GM23338 (cell line): ENCODE measurements at regions not wholly inside any gene's neighbourhood (a gene's known extent, or its start where the extent isn't known, plus 50 kb on each side); places are given as distances from the start of the nearest gene placed in this dataset.

Experiments used
- ATAC-seq: fragments of 200-7000 bp; cut with Tn5 transposase; 3 replicates; pipeline ENCODE4 v1.9.1; 2020
- DNase-seq: peaks from one replicate; pipeline ENCODE4 v3.0.0-alpha.2; 2015; ENCODE audit warnings: low spot score
- H2AFZ ChIP-seq: fragments of 200-600 bp; sonication (generic); 2 replicates; pipeline ENCODE4 v1.8.0; 2016; ENCODE audit warnings: antibody characterized with exemption, mild to moderate bottlenecking, moderate library complexity
- H3F3A ChIP-seq: fragments of 200-600 bp; sonication (generic); replicated peaks from 2 replicates; pipeline ENCODE4 v1.8.0; 2017; ENCODE audit warnings: antibody characterized with exemption, mixed run types, low read depth
- H3K27ac ChIP-seq: fragments of 200-600 bp; sonication (generic); 2 replicates; pipeline ENCODE4 v1.6.1; 2016; ENCODE audit warnings: low read depth
- H3K27me3 ChIP-seq: fragments of 200-600 bp; sonication (generic); 2 replicates; pipeline ENCODE4 v1.8.0; 2016; ENCODE audit warnings: mild to moderate bottlenecking, mixed run types, moderate library complexity; ENCODE audit not compliant: insufficient read depth
- H3K36me3 ChIP-seq: fragments of 200-600 bp; sonication (generic); 2 replicates; pipeline ENCODE4 v1.8.0; 2016; ENCODE audit warnings: mild to moderate bottlenecking; ENCODE audit not compliant: insufficient read depth
- H3K4me1 ChIP-seq: fragments of 200-600 bp; sonication (generic); 2 replicates; pipeline ENCODE4 v1.8.0; 2016; ENCODE audit warnings: mild to moderate bottlenecking, moderate library complexity; ENCODE audit not compliant: insufficient read depth
- H3K4me2 ChIP-seq: fragments of 200-600 bp; sonication (generic); 2 replicates; pipeline ENCODE4 v1.7.1; 2017; ENCODE audit warnings: mixed run types
- H3K4me3 ChIP-seq: fragments of 200-600 bp; sonication (generic); 2 replicates; pipeline ENCODE4 v1.6.1; 2016; ENCODE audit warnings: mixed run types
- H3K79me2 ChIP-seq: fragments of 200-600 bp; sonication (generic); replicated peaks from 2 replicates; pipeline ENCODE4 v1.8.0; 2017; ENCODE audit warnings: mild to moderate bottlenecking; ENCODE audit not compliant: insufficient read depth
- H3K9me2 ChIP-seq: fragments of 200-600 bp; sonication (generic); 2 replicates; pipeline ENCODE4 v1.8.0; 2017; ENCODE audit not compliant: insufficient read depth
- H4K20me1 ChIP-seq: fragments of 200-600 bp; sonication (generic); replicated peaks from 2 replicates; pipeline ENCODE4 v1.8.0; 2017; ENCODE audit warnings: mild to moderate bottlenecking; ENCODE audit not compliant: insufficient read depth
- H3K27ac Mint-ChIP-seq: 2 replicates; pipeline ENCODE4 v1.8.0; 2020; ENCODE audit warnings: inconsistent platforms, mild to moderate bottlenecking, moderate library complexity, mixed read lengths
- H3K27me3 Mint-ChIP-seq: 3 replicates; pipeline ENCODE4 v1.8.0; 2022; ENCODE audit warnings: low read depth, mild to moderate bottlenecking, moderate library complexity, mixed read lengths, inconsistent platforms; ENCODE audit not compliant: insufficient read depth, poor library complexity
- H3K36me3 Mint-ChIP-seq: 3 replicates; pipeline ENCODE4 v1.8.0; 2021; ENCODE audit warnings: low read depth, mild to moderate bottlenecking, inconsistent platforms, moderate library complexity, mixed read lengths
- H3K4me1 Mint-ChIP-seq: 3 replicates; pipeline ENCODE4 v1.8.0; 2020; ENCODE audit warnings: mild to moderate bottlenecking, inconsistent platforms, mixed read lengths
- H3K4me3 Mint-ChIP-seq: 3 replicates; pipeline ENCODE4 v1.8.0; 2021; ENCODE audit warnings: moderate library complexity, mild to moderate bottlenecking, inconsistent platforms, mixed read lengths
- H3K9me3 Mint-ChIP-seq: 3 replicates; pipeline ENCODE4 v1.8.0; 2020; ENCODE audit warnings: moderate library complexity, mild to moderate bottlenecking, inconsistent platforms, mixed read lengths
- CREB1 ChIP-seq: fragments of 250-450 bp; sonication (Bioruptor Pico); IDR thresholded peaks from 2 replicates; pipeline ENCODE4 v1.5.0; 2020; ENCODE audit warnings: low read depth, mild to moderate bottlenecking, moderate library complexity
- EZH2 ChIP-seq: fragments of 200-600 bp; sonication (generic); IDR thresholded peaks from one replicate; pipeline ENCODE4 v1.8.0; 2017; ENCODE audit warnings: antibody characterized with exemption, mild to moderate bottlenecking, low read depth; ENCODE audit not compliant: unreplicated experiment
- EZH2phosphoT487 ChIP-seq: fragments of 200-600 bp; sonication (generic); IDR thresholded peaks from one replicate; pipeline ENCODE4 v1.8.1; 2018; ENCODE audit warnings: antibody characterized with exemption; ENCODE audit not compliant: unreplicated experiment
- JUNB ChIP-seq: IDR thresholded peaks from one replicate; pipeline ENCODE4 v1.6.1; 2016; ENCODE audit warnings: antibody characterized with exemption; ENCODE audit not compliant: unreplicated experiment
- NANOG ChIP-seq: IDR thresholded peaks from 2 replicates; pipeline ENCODE4 v1.6.1; 2016; ENCODE audit warnings: antibody characterized with exemption, borderline replicate concordance
- POLR2AphosphoS5 ChIP-seq: IDR thresholded peaks from 2 replicates; pipeline ENCODE4 v1.6.1; 2016; ENCODE audit warnings: antibody characterized with exemption, low read depth
- STAT1 ChIP-seq: IDR thresholded peaks from one replicate; pipeline ENCODE4 v1.6.1; 2016; ENCODE audit warnings: antibody characterized with exemption; ENCODE audit not compliant: unreplicated experiment
- TF ChIP-seq, protein P1 (sequence below): fragments of 250-450 bp; sonication (Bioruptor Pico); IDR thresholded peaks from 2 replicates; pipeline ENCODE4 v1.5.0; 2020; ENCODE audit warnings: mild to moderate bottlenecking, moderate library complexity
- TF ChIP-seq, protein P2 (sequence below), 2 experiments: fragments of 200-600 bp in 1 of 2; sonication (generic) in 1 of 2; conservative IDR thresholded peaks; 2 replicates each; pipeline versions ENCODE4 v1.5.1 to v1.6.1; 2016 to 2017; ENCODE audit warnings: antibody characterized with exemption in 2 of 2, low read depth in 2 of 2, mild to moderate bottlenecking in 2 of 2, moderate library complexity in 1 of 2

DNA sequence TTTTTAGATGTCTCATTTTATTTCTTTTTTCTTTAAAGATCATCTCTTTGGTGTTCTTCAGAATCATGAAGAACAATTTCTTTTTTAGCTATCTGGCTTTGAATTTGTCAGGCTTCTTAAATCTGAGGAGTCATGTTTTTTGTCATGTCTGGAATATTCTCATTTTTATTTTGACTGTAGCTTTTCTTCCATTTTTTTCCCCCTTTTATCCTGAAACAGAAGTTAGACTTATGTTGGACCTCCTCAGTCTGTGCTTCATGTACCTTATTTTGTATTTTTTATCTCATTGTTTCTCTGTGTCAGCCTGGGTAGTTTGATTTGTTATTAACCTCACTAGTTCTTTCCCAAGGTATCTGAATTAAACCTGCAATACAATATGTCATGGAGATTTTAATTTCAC is 319.2 kb upstream of the ADGRL4 start (continued):
- TF ChIP-seq, protein P1, sequence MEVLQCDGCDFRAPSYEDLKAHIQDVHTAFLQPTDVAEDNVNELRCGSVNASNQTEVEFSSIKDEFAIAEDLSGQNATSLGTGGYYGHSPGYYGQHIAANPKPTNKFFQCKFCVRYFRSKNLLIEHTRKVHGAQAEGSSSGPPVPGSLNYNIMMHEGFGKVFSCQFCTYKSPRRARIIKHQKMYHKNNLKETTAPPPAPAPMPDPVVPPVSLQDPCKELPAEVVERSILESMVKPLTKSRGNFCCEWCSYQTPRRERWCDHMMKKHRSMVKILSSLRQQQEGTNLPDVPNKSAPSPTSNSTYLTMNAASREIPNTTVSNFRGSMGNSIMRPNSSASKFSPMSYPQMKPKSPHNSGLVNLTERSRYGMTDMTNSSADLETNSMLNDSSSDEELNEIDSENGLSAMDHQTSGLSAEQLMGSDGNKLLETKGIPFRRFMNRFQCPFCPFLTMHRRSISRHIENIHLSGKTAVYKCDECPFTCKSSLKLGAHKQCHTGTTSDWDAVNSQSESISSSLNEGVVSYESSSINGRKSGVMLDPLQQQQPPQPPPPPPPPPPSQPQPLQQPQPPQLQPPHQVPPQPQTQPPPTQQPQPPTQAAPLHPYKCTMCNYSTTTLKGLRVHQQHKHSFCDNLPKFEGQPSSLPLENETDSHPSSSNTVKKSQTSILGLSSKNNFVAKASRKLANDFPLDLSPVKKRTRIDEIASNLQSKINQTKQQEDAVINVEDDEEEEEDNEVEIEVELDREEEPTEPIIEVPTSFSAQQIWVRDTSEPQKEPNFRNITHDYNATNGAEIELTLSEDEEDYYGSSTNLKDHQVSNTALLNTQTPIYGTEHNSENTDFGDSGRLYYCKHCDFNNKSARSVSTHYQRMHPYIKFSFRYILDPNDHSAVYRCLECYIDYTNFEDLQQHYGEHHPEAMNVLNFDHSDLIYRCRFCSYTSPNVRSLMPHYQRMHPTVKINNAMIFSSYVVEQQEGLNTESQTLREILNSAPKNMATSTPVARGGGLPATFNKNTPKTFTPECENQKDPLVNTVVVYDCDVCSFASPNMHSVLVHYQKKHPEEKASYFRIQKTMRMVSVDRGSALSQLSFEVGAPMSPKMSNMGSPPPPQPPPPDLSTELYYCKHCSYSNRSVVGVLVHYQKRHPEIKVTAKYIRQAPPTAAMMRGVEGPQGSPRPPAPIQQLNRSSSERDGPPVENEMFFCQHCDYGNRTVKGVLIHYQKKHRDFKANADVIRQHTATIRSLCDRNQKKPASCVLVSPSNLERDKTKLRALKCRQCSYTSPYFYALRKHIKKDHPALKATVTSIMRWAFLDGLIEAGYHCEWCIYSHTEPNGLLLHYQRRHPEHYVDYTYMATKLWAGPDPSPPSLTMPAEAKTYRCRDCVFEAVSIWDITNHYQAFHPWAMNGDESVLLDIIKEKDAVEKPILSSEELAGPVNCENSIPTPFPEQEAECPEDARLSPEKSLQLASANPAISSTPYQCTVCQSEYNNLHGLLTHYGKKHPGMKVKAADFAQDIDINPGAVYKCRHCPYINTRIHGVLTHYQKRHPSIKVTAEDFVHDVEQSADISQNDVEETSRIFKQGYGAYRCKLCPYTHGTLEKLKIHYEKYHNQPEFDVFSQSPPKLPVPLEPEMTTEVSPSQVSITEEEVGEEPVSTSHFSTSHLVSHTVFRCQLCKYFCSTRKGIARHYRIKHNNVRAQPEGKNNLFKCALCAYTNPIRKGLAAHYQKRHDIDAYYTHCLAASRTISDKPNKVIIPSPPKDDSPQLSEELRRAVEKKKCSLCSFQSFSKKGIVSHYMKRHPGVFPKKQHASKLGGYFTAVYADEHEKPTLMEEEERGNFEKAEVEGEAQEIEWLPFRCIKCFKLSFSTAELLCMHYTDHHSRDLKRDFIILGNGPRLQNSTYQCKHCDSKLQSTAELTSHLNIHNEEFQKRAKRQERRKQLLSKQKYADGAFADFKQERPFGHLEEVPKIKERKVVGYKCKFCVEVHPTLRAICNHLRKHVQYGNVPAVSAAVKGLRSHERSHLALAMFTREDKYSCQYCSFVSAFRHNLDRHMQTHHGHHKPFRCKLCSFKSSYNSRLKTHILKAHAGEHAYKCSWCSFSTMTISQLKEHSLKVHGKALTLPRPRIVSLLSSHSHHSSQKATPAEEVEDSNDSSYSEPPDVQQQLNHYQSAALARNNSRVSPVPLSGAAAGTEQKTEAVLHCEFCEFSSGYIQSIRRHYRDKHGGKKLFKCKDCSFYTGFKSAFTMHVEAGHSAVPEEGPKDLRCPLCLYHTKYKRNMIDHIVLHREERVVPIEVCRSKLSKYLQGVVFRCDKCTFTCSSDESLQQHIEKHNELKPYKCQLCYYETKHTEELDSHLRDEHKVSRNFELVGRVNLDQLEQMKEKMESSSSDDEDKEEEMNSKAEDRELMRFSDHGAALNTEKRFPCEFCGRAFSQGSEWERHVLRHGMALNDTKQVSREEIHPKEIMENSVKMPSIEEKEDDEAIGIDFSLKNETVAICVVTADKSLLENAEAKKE (CRISPR knock-in tag), result no peak

DNA sequence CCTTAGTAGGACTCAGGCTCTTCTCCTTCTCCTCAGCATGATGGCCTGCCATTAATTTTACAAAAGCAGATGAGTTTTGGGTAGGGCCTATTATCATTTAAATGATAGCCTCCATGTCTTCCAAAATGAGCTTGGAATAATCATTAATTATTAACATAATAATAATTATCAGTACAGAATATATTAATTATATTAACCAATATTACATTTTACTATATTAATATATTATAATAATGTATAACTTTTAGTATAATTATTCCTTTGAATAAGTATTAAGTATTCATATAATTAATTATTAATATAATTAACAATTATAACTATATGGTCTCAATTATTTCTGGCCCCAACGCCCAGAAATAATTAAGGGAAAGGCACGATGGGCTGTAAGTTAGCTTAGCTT is 318.6 kb upstream of the ADGRL4 start:
- ATAC-seq, result no peak
- Histone ChIP-seq H2AFZ (no peak overlapping the region), H3K4me3 (no peak overlapping the region), H3K4me1 (no peaks in the 10 kb centered on the region), H3K4me2 (no peak overlapping the region), H4K20me1 (no peaks in the 10 kb centered on the region), H3F3A (no peaks in the 10 kb centered on the region), H3K27ac (no peak overlapping the region), H3K9me2 (no peaks in the 10 kb centered on the region), H3K27me3 (no peaks in the 10 kb centered on the region), H3K79me2 (no peaks in the 10 kb centered on the region), H3K36me3 (no peaks in the 10 kb centered on the region)
- Mint-ChIP-seq H3K27ac (no peak overlapping the region), H3K36me3 (peaks cover 13% of the 10 kb centered on the region; the same call in 2 of the 3 replicates), H3K4me3 (no peak overlapping the region), H3K4me1 (peaks cover 7% of the 10 kb centered on the region), H3K27me3 (peaks cover 2% of the 10 kb centered on the region), H3K9me3 (peaks cover 16% of the 10 kb centered on the region; the same call in 2 of the 3 replicates)
- no peak for DNase-seq
- TF ChIP-seq CREB1 (CRISPR knock-in tag) (no peak), STAT1 (no peak), JUNB (no peak), EZH2phosphoT487 (no peak), NANOG (no peak), EZH2 (no peak), POLR2AphosphoS5 (no peak)
- TF ChIP-seq, protein P1 (CRISPR knock-in tag), result no peak
- TF ChIP-seq, protein P2, sequence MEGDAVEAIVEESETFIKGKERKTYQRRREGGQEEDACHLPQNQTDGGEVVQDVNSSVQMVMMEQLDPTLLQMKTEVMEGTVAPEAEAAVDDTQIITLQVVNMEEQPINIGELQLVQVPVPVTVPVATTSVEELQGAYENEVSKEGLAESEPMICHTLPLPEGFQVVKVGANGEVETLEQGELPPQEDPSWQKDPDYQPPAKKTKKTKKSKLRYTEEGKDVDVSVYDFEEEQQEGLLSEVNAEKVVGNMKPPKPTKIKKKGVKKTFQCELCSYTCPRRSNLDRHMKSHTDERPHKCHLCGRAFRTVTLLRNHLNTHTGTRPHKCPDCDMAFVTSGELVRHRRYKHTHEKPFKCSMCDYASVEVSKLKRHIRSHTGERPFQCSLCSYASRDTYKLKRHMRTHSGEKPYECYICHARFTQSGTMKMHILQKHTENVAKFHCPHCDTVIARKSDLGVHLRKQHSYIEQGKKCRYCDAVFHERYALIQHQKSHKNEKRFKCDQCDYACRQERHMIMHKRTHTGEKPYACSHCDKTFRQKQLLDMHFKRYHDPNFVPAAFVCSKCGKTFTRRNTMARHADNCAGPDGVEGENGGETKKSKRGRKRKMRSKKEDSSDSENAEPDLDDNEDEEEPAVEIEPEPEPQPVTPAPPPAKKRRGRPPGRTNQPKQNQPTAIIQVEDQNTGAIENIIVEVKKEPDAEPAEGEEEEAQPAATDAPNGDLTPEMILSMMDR (conservative IDR thresholded peaks at IDR 0.05; ENCODE audit: low read depth in 2 of 2), result no peak
